Endothelial cell of umbilical vein (primary cell): ENCODE measurements at regions not wholly inside any gene's neighbourhood (a gene's known extent, or its start where the extent isn't known, plus 50 kb on each side); places are given as distances from the start of the nearest gene placed in this dataset.

Source experiments
- CTCF ChIP-seq, 2 donors: IDR thresholded peaks; 1 replicate in 1 of 2; 2 replicates in 1 of 2; pipeline ENCODE4 v1.5.1; 2011; ENCODE audit warnings: low read length in 2 of 2, mild to moderate bottlenecking in 2 of 2, moderate library complexity in 2 of 2, control low read depth in 1 of 2, inconsistent platforms in 1 of 2, low read depth in 1 of 2; ENCODE audit not compliant: insufficient read depth in 1 of 2; ENCODE audit errors: extremely low read depth in 1 of 2
- EZH2 ChIP-seq: IDR thresholded peaks from 2 replicates; pipeline ENCODE4 v1.6.1; 2012; ENCODE audit warnings: borderline replicate concordance, low read depth, mild to moderate bottlenecking, moderate library complexity, low read length, inconsistent platforms; ENCODE audit not compliant: severe bottlenecking
- GATA2 ChIP-seq: IDR thresholded peaks from 2 replicates; pipeline ENCODE4 v1.7.0; 2011; ENCODE audit warnings: low read depth, mild to moderate bottlenecking, moderate library complexity, mixed read lengths, low read length; ENCODE audit not compliant: insufficient read length, insufficient read depth
- MAX ChIP-seq: IDR thresholded peaks from 2 replicates; pipeline ENCODE4 v1.6.1; 2011; ENCODE audit not compliant: insufficient read depth, insufficient read length

- TF ChIP-seq EZH2 (no peak), GATA2 (no peak), CTCF (IDR thresholded peaks at IDR 0.05; ENCODE audit: extremely low read depth in 1 of 2, insufficient read depth in 1 of 2, low read depth in 1 of 2, low read length in 2 of 2) (no peak), MAX (no peak)
Measured at GRCh38 chr6:139533171-139533570, 158.7 kb upstream of the CITED2 start.
